OCI-LY7 (cell line): ENCODE measurements at regions not wholly inside any gene's neighbourhood (a gene's known extent, or its start where the extent isn't known, plus 50 kb on each side); places are given as distances from the start of the nearest gene placed in this dataset.

ENCODE experiments used
- CTCF ChIP-seq: fragments of 200-600 bp; sonication (generic); conservative IDR thresholded peaks from 2 replicates; pipeline ENCODE4 v1.5.1; 2014; ENCODE audit warnings: mild to moderate bottlenecking, antibody characterized with exemption, low read length, moderate library complexity, mixed read lengths
- EZH2phosphoT487 ChIP-seq: fragments of 200-600 bp; sonication (generic); IDR thresholded peaks from 2 replicates; pipeline ENCODE4 v1.6.1; 2018; ENCODE audit warnings: low read depth, borderline replicate concordance, mild to moderate bottlenecking, mixed run types, antibody characterized with exemption, low read length, moderate library complexity, mixed read lengths

DNA sequence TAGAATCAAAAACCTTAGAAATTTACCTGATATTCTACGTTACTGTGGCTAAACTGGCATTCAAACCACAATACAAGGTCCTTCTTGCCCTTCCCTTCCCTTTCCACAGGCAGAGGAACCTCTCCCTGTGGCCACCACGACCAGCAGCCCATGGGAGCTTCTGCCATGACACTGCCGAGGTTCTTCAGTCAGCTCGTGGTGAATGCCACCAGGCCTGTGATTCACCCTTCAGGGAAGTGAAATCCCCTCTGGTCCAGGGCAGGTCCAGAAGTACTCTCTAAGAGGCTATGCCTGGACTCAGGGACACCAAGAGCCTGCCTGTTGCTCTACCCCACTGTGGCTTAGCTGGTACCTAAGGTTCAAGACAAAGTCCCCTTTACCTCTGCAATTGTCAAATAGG, 123.0 kb downstream of the HTR1B start:
- TF ChIP-seq CTCF (no peak), EZH2phosphoT487 (no peak)
